DMS79 (cell line): ENCODE measurements at regions not wholly inside any gene's neighbourhood (a gene's known extent, or its start where the extent isn't known, plus 50 kb on each side); places are given as distances from the start of the nearest gene placed in this dataset.
"Not testable (repeated sequence)": the region's sequence is repeated elsewhere in the genome, so short reads cannot be mapped to it uniquely, and the experiment has no call there.

Source experiments
- DNase-seq: peaks from one replicate; lab custom pipeline; 2025; lab: John Stamatoyannopoulos, UW

DNA sequence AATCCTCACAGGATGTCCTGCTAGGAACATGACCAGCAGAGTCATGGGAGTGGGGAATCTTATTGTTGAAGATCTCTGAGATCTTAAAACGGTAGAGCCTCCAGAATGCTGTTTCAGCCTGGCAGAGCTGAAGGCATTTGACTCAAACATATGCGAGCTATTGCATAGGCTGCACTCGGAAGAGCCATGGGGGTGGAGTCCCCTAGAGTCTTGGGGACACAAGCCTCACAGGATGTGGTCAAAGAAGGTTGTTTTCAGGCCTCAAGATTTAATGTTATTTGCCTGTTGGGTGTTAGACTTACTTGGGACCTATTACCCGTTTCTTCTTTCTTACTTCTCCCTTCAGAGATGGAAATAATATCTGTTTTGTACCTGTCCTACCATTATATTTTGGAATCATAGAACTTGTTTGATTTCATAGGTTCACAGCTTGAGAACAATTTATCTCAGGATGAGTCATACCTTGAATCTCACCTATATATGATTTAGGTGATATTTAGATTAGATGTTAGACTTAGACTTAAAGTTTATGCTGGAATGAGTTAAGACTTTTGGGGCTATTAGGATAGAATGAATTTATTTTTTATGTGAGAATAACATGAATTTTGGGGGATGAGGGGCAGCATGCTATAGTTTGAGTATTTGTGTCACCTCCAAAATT, 172.2 kb upstream of the ATP2B1 start:
- no peak for DNase-seq

DNA sequence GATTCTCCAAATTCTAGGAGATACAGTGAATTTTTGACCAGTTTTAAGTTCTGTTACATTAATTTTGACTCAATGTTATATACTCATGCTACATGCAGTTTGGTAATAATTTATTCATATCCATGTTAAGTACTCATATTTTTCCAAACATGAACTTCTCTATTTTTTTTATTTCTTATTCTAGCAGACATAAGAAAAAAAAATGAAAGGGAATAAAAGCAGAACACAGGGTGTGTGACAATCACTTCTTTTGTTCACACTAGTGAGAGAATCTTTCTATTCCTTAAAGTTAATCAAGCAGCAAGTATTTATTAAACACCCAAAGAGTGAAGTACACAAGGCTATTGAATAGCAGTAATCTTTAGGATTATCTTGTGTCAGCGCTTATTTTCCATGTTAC, 171.1 kb upstream of the ATP2B1 start:
- no peak for DNase-seq

DNA sequence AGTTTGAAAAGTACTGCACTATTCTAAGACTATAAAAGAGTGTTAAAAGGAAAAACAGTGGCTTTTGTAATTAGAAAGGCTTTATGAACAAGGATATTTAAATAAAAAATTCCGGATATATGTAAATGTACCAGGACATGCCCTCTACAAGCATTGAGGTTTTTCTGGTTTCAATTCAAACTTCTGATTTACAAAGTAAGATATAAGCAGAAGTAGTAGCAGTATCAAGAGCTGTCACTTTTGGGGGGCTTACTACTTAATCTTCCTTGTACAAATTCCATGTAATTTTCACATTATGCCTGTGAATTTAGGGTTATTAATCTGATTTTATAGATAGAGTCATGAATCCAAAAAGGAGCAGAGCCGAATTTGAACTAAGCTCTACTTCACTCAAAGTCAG, 170.3 kb upstream of the ATP2B1 start:
- DNase-seq: no peak

DNA sequence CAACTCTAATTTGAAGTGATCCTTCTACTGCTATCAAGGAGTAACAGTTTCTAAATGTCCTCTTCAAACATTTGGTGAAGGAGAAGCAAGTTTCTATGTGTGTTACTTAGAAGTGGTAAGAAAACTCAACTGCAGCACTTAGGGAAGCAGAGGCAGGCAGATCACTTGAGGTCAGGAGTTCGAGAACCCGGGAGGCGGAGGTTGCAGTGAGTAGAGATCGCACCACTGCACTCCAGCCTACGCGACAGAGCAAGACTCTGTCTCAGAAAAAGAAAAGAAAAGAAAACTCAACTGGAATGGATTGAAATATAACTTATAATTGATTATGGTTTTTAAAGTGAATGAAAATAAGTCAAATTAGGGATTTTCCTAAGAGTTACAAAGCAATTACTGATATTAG, 169.7 kb upstream of the ATP2B1 start:
- DNase-seq: no peak

DNA sequence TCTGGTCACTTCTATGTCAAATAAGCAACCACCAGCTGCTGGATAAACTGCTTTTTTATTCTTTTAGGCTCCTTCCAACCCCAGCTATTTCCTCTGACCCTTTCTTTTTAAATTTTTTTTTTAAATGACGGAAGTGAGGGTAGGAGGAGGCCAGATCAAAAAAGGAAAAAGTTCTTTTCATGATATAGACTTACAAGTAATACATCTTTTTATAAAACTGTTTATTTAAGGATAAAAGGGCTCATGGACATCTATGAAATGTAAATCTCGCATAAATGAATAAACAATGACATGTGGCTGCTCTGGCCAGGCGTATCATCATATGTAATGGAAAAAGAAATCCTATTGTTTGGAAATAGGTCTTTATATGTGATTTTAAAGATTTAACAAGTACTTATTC, 169.0 kb upstream of the ATP2B1 start:
- DNase-seq: no peak

DNA sequence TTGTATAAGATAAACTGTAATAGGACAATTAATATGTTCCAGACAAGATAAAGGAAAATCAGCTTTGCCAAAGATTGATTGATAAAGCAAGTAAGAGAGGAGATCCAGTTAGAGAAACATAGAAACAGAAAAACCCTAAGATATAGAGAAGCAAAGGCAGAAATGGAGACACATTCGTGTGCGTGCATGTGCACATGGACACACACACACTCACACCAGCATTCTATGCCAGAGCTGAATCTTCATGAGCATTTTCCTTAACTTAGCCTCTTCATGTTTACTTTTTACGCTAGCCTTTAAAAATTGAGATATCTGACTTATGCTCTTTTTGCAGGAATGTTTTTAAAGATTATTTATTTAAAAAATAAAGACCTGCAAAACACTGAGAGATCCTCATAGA, 168.5 kb upstream of the ATP2B1 start:
- DNase-seq: no peak

DNA sequence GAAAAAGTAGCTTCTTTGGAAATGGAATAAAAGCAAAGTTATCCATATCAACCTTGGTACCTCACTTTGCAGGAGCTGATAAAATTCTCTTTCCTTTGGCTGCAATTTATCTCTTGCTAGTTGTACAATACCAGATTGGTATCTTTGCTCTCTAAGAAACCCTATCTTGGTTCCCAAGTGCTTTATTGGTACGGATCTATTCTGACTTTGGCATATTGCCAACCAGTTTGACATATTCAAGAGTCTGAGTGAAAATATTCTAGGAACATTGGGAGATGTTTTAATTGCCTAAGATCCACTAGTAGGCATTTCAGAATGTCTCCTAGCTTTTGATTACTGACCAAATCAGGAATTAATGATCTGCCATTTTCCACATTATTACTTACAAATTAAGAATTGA, 167.2 kb upstream of the ATP2B1 start:
- DNase-seq: no peak

DNA sequence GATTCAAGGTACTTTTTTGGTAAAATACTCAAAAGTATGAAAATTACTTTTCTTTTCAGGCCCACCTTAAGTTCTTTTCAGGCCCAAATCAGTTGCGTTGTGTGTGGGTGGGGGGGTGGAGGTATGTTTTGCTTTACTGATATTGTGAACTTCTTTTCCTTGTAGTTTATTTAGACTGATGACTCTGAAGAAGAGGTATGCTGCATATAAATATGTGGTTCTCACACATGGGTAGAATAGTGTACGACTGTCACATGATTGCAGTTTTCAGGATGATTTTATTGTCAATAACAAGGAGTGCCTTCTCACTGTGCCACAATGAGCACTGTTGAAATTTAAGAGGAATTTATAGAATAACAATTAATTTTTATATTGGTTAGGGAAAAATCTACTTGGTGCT, 166.6 kb upstream of the ATP2B1 start:
- DNase-seq: no peak

DNA sequence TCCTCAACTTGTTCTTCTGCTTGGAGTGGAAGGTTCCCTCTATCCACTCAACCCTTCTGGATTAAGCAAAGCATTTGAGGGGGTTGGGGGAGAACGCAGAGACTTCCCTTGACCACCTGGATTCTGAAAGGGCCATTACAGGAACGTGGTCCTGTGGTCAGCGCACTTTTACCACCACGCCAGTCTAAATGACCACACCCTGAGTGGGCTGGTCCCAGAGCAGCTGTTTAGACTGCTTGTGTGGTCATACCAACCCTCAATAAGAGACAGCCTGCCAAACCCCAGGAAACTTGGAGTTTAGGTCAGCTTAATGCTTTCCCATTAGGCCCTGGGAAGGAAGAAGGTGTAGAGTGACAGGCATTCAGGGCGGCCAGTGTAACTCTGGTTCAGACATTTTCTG, 165.5 kb upstream of the ATP2B1 start:
- DNase-seq: no peak

DNA sequence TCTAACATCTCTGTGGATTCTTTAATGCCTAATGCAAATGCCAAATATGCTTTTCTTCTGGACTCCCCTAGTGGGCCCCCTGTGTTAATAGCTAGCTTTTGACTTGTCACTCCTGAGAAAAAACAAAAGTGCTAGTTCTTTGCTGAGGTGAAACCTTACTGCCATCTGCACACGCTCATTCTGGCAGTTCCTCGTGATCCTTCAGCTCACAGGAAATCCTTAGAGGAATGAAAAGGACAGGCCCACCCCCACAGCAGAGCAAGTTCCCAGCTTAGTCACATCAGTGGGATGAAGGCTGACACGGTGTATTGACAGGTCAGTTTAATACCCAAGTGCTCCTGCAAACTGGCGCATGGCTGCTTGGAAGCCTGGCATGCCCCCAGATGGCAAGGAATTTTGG, 165.1 kb upstream of the ATP2B1 start:
- no peak for DNase-seq

DNA sequence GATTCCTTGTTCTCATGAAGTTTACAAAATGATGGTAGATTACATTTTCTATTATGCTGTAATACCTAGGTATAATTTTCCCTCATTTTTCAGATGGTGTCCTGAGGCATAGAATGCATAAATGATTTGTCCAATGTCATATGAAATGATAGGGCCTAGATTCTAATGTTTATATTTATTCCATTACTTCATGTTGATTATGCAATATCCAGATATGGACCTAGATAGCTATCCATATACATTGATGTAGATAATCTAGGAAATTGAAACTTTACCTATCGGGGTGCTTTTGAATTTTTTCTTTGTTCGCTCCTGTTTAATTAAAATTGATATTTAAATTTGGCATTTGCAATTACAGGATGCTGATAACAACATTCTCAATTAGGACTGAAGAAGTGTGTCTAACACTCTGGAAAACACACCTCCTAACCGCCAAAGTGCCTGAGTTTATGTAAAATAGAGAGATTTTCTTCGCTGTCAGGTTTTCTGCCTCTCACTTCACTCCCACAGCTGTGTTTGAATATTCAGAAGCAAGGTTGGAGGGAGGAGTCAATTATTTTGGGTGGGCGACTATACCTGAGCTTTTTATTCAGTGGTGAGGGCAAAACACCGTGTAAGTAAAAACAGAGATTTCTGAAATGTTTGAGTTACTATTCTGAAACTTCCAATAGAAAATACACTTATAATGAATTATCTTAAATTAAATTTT, 164.4 kb upstream of the ATP2B1 start:
- DNase-seq: no peak

DNA sequence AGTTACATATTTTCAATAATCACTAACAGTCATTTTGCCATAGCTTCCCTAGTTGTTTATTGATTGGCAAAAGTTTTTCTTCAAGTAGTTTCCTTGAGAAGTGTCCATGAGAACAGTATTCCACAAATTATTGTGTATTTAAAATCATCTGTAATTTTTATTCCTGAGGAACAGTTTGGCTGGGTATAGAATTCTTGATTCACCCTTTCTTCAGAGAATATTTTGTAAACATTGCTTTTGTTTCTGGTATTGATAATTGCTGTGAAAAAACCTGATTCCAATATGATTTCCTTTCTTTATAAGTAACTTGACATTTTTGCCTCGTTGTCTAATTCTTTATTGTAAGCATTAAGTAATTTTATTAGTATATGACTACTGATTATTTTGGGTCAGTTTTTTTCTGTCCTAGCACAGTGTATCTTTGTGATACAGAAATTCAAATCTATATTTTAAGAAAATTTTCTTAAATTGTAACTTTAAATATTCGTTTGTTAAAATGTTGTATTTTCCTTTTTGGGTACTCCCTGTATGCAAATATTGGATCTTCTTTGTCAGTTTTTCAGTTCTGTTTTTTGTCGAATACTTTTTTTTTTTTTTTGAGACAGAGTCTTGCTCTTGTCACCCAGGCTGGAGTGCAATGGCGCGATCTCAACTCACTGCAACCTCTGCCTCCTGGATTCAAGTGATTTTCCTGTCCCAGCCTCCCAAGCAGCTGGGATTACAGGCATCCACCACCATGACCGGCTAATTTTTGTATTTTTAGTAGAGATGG, 162.0 kb upstream of the ATP2B1 start:
- DNase-seq: no peak

DNA sequence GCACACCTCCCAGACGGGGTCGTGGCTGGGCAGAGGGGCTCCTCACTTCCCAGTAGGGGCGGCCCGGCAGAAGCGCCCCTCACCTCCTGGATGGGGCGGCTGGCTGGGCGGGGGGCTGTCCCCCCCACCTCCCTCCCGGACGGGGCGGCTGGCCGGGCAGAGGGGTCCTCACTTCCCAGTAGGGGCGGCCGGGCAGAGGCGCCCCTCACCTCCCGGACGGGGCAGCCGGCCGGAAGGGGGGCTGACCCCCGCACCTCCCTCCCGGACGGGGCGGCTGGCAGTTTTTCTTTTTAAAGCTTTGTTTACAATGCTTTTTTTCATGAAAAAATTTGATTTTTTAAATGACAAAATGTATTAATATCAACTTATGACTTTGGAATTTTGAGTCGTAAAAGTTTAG, 159.0 kb upstream of the ATP2B1 start:
- not testable (repeated sequence) for DNase-seq

DNA sequence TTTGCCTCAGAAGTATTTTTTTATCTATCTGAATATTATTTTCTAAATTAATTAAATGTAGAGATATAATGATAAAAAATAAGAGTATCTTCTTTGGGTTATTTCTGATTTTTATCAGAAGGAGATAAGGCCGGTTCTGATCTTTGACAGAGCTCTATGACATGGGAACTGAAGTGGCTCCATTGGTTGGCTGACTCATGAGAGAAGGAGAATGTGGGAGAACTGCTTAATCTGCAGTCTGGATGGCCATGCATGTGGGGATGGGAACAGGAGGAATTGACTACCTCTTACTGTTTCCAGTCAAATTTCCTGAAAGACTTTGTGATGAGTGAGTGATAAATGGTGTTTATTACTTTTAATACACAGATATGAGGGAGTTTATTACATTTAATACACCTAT, 155.8 kb upstream of the ATP2B1 start:
- DNase-seq: no peak

DNA sequence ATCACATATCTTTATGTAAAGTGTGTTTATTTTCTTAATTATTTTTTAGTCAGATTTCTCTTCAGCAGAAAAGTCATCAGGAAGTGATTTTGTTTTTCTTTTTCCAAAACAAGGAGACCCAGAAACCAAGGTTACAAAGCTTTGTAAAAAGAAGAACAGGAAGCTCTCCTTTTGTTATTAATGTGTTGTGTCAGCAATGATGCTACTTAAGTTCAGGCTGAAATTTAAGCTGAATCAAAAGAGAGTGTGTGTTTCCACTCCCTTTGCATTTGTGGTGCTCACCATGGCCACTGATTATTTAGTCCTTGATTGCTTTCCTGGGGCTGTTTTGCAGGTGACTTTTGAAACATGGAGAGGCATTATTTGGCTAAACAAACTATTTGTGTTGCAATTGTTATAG, 155.3 kb upstream of the ATP2B1 start:
- no peak for DNase-seq

DNA sequence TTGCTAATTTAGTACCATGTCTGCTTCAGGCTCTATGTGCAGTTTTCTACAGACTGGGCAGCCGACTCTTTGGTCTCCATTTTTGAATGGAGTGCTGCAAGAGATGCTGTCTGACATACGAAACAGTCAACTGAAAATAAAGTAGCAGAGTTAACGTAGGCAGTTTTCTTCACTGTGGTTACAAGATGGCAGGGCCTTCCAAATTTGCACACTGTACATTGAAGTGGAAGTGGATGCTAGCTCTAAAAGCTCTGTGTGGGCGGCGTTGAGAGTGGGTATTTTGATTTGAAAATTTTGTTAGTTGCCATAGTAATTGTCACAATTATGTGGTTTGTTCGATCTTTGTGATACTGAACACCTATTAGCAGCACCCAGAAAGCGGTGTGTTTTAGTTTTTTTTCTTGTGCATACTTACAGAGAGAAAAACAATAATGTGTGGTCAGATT, 154.9 kb upstream of the ATP2B1 start:
- no peak for DNase-seq

DNA sequence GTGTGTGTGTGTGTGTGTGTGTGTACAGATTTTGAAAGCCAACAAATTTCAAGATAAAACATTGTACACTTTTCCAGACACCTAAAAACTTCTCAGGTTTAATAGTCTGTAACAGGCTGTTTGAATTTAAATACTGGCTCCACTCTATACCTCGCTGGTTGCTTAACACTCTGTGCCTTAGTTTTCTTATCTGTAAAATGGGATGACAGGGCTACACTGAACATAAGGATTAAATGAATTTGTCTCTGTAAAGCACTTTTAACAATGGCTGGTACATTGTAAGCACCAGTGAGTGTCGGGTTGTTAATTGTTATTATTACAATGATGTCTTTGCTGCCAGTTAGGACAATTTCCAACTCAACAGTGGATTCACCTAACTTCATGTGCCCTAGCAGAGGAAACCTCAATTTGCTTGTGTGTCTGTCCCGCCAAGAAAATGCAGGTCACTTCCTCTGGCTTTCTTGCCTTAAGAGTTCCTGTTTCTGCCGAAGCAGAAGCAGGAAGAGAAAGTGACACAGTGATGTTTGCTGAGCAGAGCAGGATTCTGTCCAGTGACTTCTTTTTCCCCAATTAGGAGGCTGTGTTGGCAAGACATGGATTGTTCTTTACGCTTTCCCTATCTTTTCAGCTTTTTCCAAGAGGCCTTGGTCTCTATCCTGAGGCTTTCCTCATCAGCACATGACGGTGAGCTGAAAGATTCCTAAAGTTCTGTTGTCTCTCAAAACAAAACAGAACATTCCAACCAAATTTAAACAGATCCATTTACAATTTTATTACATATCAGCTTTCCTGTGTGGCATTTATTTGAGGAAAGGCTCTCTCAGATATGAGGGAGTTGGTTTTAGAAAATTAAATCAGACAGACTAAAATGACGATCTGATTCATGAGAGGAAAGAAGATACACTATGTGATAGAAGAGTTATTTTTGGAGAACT, 154.1 kb upstream of the ATP2B1 start:
- DNase-seq: no peak

DNA sequence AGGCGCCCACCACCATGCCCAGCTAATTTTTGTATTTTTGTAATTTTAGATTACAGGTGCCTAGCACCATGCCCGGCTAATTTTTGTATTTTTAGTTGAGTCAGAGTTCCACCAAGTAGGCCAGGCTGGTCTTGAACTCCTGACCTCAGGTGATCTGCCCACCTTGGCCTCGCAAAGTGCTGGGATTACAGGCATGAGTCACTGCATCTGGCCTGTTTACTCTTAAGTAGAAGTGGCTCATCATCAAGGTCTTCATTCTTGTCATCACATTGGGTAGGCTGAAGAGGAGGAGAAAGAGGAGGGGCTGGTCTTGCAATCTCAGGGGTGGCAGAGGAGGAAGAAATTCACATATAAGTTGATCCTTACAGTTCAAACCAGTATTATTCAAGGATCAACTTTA, 152.4 kb upstream of the ATP2B1 start:
- no peak for DNase-seq

DNA sequence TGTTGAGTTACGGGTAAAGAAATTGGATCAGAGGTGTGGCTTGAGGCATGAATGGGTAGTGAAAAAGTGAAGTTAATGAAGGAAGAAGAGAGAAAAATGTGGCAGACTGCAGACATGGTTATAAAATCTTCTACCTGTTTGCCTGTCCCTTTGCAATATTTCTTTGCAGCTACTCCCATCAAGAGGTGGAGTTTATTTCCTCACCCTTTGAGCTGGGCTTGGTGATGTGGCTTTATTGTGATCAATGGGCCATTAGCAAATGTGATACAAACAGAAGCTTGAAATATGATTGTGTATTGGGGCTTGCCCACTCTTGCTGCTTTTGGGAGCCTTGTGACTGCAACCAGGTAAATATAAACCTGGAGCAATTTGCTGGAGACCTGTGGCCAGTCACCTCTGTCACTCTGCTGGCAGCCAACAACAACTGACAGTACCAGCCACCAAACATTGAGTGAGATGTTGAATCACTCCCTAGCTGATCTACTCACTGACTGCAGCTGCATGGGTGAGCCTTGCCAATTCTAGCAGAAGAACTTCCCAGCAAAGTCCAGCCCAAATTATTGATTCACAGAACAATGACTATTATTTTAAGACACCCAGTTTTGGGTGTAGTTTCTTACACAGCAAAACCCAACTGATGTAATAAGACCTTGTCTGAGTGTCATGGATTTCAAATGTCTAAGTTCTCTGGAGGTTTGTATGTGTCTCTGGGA, 151.0 kb upstream of the ATP2B1 start:
- DNase-seq: no peak

DNA sequence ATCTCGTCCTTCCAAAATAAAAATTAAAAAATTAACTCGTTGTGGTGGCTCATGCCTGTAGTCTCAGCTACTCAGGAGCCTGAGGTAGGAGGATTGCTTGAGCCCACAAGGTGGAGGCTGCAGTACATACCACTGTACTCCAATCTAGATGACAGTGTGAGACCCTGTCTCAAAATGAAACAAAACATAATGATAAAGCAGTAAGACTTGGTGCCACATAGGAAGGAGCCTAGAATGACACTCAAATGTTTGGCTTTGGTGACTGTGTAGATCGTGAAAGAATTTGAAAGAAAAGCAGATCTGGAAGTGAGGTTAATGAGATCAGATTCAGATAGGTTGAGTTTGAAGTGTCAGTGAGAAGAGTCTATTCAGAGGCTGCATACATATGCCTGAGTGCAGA, 150.1 kb upstream of the ATP2B1 start:
- DNase-seq: no peak

DNA sequence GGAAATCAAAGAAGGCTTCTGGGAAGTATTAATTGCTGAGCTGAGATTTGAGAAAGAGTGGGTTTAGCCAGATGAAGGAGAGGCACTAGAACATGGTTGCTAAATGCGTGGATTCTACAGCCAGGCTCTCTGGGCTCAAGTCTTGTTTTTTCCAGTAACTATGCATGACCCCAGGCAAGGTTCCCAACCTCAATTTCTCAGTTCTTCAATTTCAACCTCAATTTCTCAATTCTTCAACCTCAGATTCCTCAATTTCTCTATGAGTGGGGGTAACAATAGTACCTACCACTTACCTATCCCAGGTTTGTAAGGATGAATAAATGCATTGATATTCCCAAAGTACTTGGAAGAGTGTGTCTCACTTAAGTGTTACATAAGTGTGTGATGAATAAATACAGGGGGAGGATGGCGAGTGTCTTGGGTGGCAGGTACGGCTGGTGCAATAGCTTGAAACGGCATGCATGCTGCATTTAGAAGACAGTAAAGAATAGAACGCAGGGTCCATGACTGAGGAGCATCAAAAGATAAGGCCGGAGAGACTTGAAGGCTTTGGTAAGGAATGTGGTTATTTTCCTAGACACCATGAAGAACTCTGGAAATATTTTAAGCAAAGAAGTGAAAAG, 149.1 kb upstream of the ATP2B1 start:
- no peak for DNase-seq
